H9 (cell line): ENCODE measurements at regions not wholly inside any gene's neighbourhood (a gene's known extent, or its start where the extent isn't known, plus 50 kb on each side); places are given as distances from the start of the nearest gene placed in this dataset.

Experiments used
- DNase-seq: peaks from one replicate; pipeline ENCODE4 v3.0.0-alpha.2; 2017
- H2AFZ ChIP-seq: one replicate; pipeline ENCODE4 v1.6.1; 2013; ENCODE audit warnings: mild to moderate bottlenecking, low read length, control low read depth, moderate library complexity
- H2AK5ac ChIP-seq: 2 replicates; pipeline ENCODE4 v1.6.1; 2013; ENCODE audit warnings: low read length, control low read depth, mixed read lengths; ENCODE audit not compliant: insufficient read length
- H2BK120ac ChIP-seq: one replicate; pipeline ENCODE4 v1.6.1; 2013; ENCODE audit warnings: low read depth, mild to moderate bottlenecking, low read length, control low read depth, inconsistent platforms; ENCODE audit not compliant: poor library complexity, severe bottlenecking
- H2BK12ac ChIP-seq: 2 replicates; pipeline ENCODE4 v1.6.1; 2013; ENCODE audit warnings: low read length, control low read depth, mixed read lengths, low read depth; ENCODE audit not compliant: insufficient read length
- H2BK15ac ChIP-seq: 2 replicates; pipeline ENCODE4 v1.6.1; 2013; ENCODE audit warnings: low read depth, low read length, control low read depth
- H2BK20ac ChIP-seq: one replicate; pipeline ENCODE4 v1.6.1; 2013; ENCODE audit warnings: low read depth, mild to moderate bottlenecking, low read length, control low read depth, inconsistent platforms; ENCODE audit not compliant: poor library complexity, severe bottlenecking
- H2BK5ac ChIP-seq: 2 replicates; pipeline ENCODE4 v1.6.1; 2013; ENCODE audit warnings: low read length, control low read depth, mixed read lengths; ENCODE audit not compliant: insufficient read length
- H3K14ac ChIP-seq: 2 replicates; pipeline ENCODE4 v1.6.1; 2013; ENCODE audit warnings: low read length, control low read depth; ENCODE audit not compliant: insufficient read depth
- H3K18ac ChIP-seq: 2 replicates; pipeline ENCODE4 v1.6.1; 2013; ENCODE audit warnings: low read depth, mild to moderate bottlenecking, mixed read lengths, low read length, control low read depth; ENCODE audit not compliant: insufficient read length
- H3K23ac ChIP-seq: 2 replicates; pipeline ENCODE4 v1.6.1; 2013; ENCODE audit warnings: low read length, control low read depth, mixed read lengths, low read depth; ENCODE audit not compliant: insufficient read length
- H3K23me2 ChIP-seq: 2 replicates; pipeline ENCODE4 v1.6.1; 2013; ENCODE audit warnings: low read depth, mild to moderate bottlenecking, mixed read lengths, low read length, control low read depth; ENCODE audit not compliant: insufficient read length, poor library complexity, severe bottlenecking
- H3K27ac ChIP-seq: 2 replicates; pipeline ENCODE4 v1.5.1; 2013; ENCODE audit warnings: low read length, control low read depth, mixed read lengths, low read depth; ENCODE audit not compliant: insufficient read length
- H3K27me3 ChIP-seq: 2 replicates; pipeline ENCODE4 v1.6.1; 2013; ENCODE audit warnings: low read length, control low read depth, inconsistent platforms; ENCODE audit not compliant: insufficient read depth
- H3K4ac ChIP-seq: 2 replicates; pipeline ENCODE4 v1.6.1; 2013; ENCODE audit warnings: low read depth, mild to moderate bottlenecking, control low read depth, inconsistent platforms, low read length, moderate library complexity
- H3K4me1 ChIP-seq: 2 replicates; pipeline ENCODE4 v1.6.1; 2013; ENCODE audit warnings: low read length, control low read depth, inconsistent platforms; ENCODE audit not compliant: insufficient read depth
- H3K4me2 ChIP-seq: 2 replicates; pipeline ENCODE4 v1.6.1; 2013; ENCODE audit warnings: low read length, control low read depth, mixed read lengths; ENCODE audit not compliant: insufficient read length, insufficient read depth
- H3K56ac ChIP-seq: 2 replicates; pipeline ENCODE4 v1.6.1; 2013; ENCODE audit warnings: low read depth, mild to moderate bottlenecking, mixed read lengths, low read length, control low read depth; ENCODE audit not compliant: insufficient read length
- H3K79me1 ChIP-seq: 2 replicates; pipeline ENCODE4 v1.6.1; 2013; ENCODE audit warnings: low read depth, mild to moderate bottlenecking, moderate library complexity, low read length, control low read depth, inconsistent platforms; ENCODE audit not compliant: insufficient read depth, poor library complexity, severe bottlenecking
- H3K79me2 ChIP-seq: 2 replicates; pipeline ENCODE4 v1.6.1; 2013; ENCODE audit warnings: low read length, control low read depth, inconsistent platforms; ENCODE audit not compliant: insufficient read depth
- H3K9ac ChIP-seq: 2 replicates; pipeline ENCODE4 v1.6.1; 2013; ENCODE audit warnings: low read length, control low read depth, mixed read lengths; ENCODE audit not compliant: insufficient read length; ENCODE audit errors: extremely low read depth
- H3K9me3 ChIP-seq: one replicate; pipeline ENCODE4 v1.6.1; 2013; ENCODE audit warnings: low read depth, low read length, inconsistent platforms; ENCODE audit not compliant: control insufficient read depth
- H3T11ph ChIP-seq: one replicate; pipeline ENCODE4 v1.6.1; 2013; ENCODE audit warnings: mild to moderate bottlenecking, low read length, control low read depth, inconsistent platforms
- H4K20me1 ChIP-seq: one replicate; pipeline ENCODE4 v1.6.1; 2013; ENCODE audit not compliant: control insufficient read depth, insufficient read length, insufficient read depth
- H4K5ac ChIP-seq: 2 replicates; pipeline ENCODE4 v1.6.1; 2013; ENCODE audit warnings: low read depth, mild to moderate bottlenecking, mixed read lengths, low read length, control low read depth; ENCODE audit not compliant: insufficient read length
- H4K8ac ChIP-seq: replicated peaks from 2 replicates; pipeline ENCODE4 v1.6.1; 2013; ENCODE audit warnings: low read length, control low read depth, mixed read lengths, low read depth; ENCODE audit not compliant: insufficient read length
- H4K91ac ChIP-seq: 2 replicates; pipeline ENCODE4 v1.6.1; 2013; ENCODE audit warnings: low read depth, mild to moderate bottlenecking, moderate library complexity, mixed read lengths, low read length, control low read depth; ENCODE audit not compliant: insufficient read length
- H3K27ac Mint-ChIP-seq, 3 experiments: 2 replicates in 2 of 3; 3 replicates in 1 of 3; pipeline ENCODE4 v1.8.0; 2020 to 2021; ENCODE audit warnings: mixed read lengths in 3 of 3, mild to moderate bottlenecking in 1 of 3, moderate library complexity in 1 of 3
- H3K27me3 Mint-ChIP-seq: 2 replicates; pipeline ENCODE4 v1.8.0; 2021; ENCODE audit warnings: low read depth, mild to moderate bottlenecking, moderate library complexity, mixed read lengths
- H3K36me3 Mint-ChIP-seq, 3 experiments: 2 replicates in 2 of 3; 3 replicates in 1 of 3; pipeline ENCODE4 v1.8.0; 2020 to 2021; ENCODE audit warnings: low read depth in 3 of 3, mixed read lengths in 3 of 3; ENCODE audit not compliant: insufficient read depth in 1 of 3
- H3K4me1 Mint-ChIP-seq, 2 experiments: 2 replicates each; pipeline ENCODE4 v1.8.0; 2020; ENCODE audit warnings: mixed read lengths in 2 of 2
- H3K4me3 Mint-ChIP-seq, 2 experiments: 2 replicates in 1 of 2; 3 replicates in 1 of 2; pipeline ENCODE4 v1.8.0; 2020 to 2021; ENCODE audit warnings: mild to moderate bottlenecking in 2 of 2, mixed read lengths in 2 of 2, moderate library complexity in 1 of 2
- H3K9me3 Mint-ChIP-seq, 2 experiments: 2 replicates in 1 of 2; 3 replicates in 1 of 2; pipeline ENCODE4 v1.8.0; 2020; ENCODE audit warnings: mild to moderate bottlenecking in 2 of 2, mixed read lengths in 2 of 2, moderate library complexity in 1 of 2
- WGBS: extraction: QIAGEN DNeasy Blood & Tissue Kit; methylation state at CpG from one replicate; pipeline ENCODE4 v1.1.7; 2013; ENCODE audit warnings: missing lambda C conversion rate, low lambda C conversion rate, mixed read lengths; ENCODE audit not compliant: insufficient read length; ENCODE audit errors: extremely low coverage; 5-methylcytosine and 5-hydroxymethylcytosine counted together
- TF ChIP-seq, protein P1 (sequence below): fragments of 200-600 bp; sonication (generic); conservative IDR thresholded peaks from 3 replicates; pipeline ENCODE4 v1.8.0; 2021; ENCODE audit warnings: antibody characterized with exemption, mild to moderate bottlenecking

DNA sequence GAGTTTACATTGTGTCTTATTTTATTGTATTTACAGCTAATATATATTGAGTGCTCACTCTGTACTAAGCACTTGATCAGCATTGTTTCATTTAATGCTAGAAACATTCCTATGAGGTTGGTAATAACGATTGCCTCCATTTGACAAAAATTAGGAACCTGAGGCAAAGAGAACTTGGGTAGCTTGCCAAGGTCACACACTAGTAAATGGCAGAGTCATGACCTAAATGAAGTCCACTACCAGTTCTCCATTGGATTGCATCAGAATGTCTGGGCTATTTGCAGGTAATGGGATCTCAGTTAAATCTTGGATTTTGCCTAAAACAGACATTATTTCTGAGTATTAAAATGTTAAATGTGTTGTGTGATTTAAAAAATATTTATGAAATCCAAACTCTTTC, 65.8 kb upstream of the CRIM1 start:
- Histone ChIP-seq H2AFZ (no peak overlapping the region), H2BK20ac (no peak overlapping the region), H3K27me3 (no peaks in the 10 kb centered on the region), H2BK15ac (no peak overlapping the region), H4K5ac (no peak overlapping the region), H4K91ac (no peak overlapping the region), H3K4me2 (no peak overlapping the region), H2BK120ac (no peak overlapping the region), H3K79me2 (no peaks in the 10 kb centered on the region), H3K23ac (no peak overlapping the region), H3K56ac (no peak overlapping the region), H3K18ac (no peak overlapping the region), H3K9me3 (no peaks in the 10 kb centered on the region), H3K4me1 (no peaks in the 10 kb centered on the region), H3K9ac (no peak overlapping the region), H3K14ac (no peak overlapping the region), H3K27ac (no peak overlapping the region), H2BK12ac (no peak overlapping the region), H4K20me1 (no peaks in the 10 kb centered on the region), H4K8ac (no peak overlapping the region), H2BK5ac (no peak overlapping the region), H3K4ac (no peak overlapping the region), H3K23me2 (no peaks in the 10 kb centered on the region), H3K79me1 (no peaks in the 10 kb centered on the region), H3T11ph (no peak overlapping the region), H2AK5ac (no peak overlapping the region)
- DNase-seq: no peak
- Mint-ChIP-seq H3K9me3 (no peaks in the 10 kb centered on the region; a peak in 4 of 5 replicates), H3K27me3 (no peaks in the 10 kb centered on the region), H3K36me3 (peaks cover 0 to under 1% (median 0%) of the 10 kb centered on the region in 3 experiments; a peak in 4 of 7 replicates), H3K27ac (no peak overlapping the region), H3K4me3 (no peak overlapping the region), H3K4me1 (peaks cover 3 to 8% of the 10 kb centered on the region in 2 experiments; a peak in 2 of 4 replicates)
- TF ChIP-seq, protein P1, sequence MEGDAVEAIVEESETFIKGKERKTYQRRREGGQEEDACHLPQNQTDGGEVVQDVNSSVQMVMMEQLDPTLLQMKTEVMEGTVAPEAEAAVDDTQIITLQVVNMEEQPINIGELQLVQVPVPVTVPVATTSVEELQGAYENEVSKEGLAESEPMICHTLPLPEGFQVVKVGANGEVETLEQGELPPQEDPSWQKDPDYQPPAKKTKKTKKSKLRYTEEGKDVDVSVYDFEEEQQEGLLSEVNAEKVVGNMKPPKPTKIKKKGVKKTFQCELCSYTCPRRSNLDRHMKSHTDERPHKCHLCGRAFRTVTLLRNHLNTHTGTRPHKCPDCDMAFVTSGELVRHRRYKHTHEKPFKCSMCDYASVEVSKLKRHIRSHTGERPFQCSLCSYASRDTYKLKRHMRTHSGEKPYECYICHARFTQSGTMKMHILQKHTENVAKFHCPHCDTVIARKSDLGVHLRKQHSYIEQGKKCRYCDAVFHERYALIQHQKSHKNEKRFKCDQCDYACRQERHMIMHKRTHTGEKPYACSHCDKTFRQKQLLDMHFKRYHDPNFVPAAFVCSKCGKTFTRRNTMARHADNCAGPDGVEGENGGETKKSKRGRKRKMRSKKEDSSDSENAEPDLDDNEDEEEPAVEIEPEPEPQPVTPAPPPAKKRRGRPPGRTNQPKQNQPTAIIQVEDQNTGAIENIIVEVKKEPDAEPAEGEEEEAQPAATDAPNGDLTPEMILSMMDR: no peak
- WGBS: no CpG with 5 or more reads among the region's 1 CpG
